C4-2B (cell line): ENCODE measurements at regions not wholly inside any gene's neighbourhood (a gene's known extent, or its start where the extent isn't known, plus 50 kb on each side); places are given as distances from the start of the nearest gene placed in this dataset.

ENCODE experiments used
- ZFX ChIP-seq: fragments of 450-650 bp; IDR thresholded peaks from 2 replicates; pipeline ENCODE4 v1.6.1; 2017
- TF ChIP-seq, protein P1 (sequence below): fragments of 450-650 bp; conservative IDR thresholded peaks from 2 replicates; pipeline ENCODE4 v1.5.1; 2017; ENCODE audit warnings: mild to moderate bottlenecking

DNA sequence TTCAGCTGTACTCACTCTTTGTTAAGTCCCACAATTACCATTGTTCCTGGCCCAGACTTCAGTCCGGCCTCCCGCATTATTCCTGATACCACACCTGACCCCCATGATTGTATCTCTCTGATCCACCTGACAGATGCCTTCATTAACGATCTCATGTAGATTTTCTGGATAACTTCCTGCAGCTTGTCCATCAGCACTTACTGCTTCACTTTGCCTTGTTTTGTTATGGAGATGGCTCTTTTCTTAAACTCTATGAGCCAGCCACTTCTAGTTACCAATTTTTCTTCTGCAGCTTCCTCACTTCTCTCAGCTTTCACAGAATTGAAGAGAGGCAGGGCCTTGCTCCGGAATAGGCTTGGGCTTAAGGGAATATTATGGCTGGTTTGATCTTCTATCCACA, 1044.2 kb downstream of the PLOD2 start:
- TF ChIP-seq, protein P1, sequence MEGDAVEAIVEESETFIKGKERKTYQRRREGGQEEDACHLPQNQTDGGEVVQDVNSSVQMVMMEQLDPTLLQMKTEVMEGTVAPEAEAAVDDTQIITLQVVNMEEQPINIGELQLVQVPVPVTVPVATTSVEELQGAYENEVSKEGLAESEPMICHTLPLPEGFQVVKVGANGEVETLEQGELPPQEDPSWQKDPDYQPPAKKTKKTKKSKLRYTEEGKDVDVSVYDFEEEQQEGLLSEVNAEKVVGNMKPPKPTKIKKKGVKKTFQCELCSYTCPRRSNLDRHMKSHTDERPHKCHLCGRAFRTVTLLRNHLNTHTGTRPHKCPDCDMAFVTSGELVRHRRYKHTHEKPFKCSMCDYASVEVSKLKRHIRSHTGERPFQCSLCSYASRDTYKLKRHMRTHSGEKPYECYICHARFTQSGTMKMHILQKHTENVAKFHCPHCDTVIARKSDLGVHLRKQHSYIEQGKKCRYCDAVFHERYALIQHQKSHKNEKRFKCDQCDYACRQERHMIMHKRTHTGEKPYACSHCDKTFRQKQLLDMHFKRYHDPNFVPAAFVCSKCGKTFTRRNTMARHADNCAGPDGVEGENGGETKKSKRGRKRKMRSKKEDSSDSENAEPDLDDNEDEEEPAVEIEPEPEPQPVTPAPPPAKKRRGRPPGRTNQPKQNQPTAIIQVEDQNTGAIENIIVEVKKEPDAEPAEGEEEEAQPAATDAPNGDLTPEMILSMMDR, result no peak
- no peak for TF ChIP-seq ZFX
